MM.1S (cell line): ENCODE measurements at regions not wholly inside any gene's neighbourhood (a gene's known extent, or its start where the extent isn't known, plus 50 kb on each side); places are given as distances from the start of the nearest gene placed in this dataset.

Experiments used
- EZH2 ChIP-seq: fragments of 300-600 bp; sonication (generic); optimal IDR thresholded peaks from 2 replicates; pipeline ENCODE3; 2017; ENCODE audit warnings: low read depth, mild to moderate bottlenecking, antibody characterized with exemption, low read length, mixed read lengths
- EZH2phosphoT487 ChIP-seq: fragments of 300-600 bp; sonication (generic); IDR thresholded peaks from 2 replicates; pipeline ENCODE4 v1.6.1; 2018; ENCODE audit warnings: antibody characterized with exemption, low read length
- TF ChIP-seq, protein P1 (sequence below): fragments of 300-600 bp; sonication (generic); IDR thresholded peaks from 2 replicates; pipeline ENCODE4 v1.5.1; 2016; ENCODE audit warnings: antibody characterized with exemption, low read length, mixed read lengths

DNA sequence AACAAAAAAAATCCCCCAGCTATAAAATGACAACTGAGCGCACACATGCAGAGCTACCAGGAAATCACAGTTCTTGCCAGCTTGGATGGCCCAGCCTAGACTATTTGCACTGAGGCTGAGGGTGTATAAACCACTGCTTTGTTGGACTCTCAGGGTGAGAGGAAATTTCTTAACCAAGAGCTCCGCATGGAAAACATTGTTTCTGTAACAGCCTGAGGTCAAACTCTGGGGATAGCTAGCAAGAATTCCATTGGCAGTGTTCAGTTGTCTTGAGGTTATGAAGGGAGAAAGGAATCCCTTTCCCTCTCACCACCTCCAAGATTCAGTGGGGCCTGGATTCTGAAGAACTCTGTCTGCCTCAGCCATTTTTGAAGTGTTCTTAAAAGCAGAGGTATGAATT, 360.0 kb downstream of the OSTF1 start:
- TF ChIP-seq, protein P1, sequence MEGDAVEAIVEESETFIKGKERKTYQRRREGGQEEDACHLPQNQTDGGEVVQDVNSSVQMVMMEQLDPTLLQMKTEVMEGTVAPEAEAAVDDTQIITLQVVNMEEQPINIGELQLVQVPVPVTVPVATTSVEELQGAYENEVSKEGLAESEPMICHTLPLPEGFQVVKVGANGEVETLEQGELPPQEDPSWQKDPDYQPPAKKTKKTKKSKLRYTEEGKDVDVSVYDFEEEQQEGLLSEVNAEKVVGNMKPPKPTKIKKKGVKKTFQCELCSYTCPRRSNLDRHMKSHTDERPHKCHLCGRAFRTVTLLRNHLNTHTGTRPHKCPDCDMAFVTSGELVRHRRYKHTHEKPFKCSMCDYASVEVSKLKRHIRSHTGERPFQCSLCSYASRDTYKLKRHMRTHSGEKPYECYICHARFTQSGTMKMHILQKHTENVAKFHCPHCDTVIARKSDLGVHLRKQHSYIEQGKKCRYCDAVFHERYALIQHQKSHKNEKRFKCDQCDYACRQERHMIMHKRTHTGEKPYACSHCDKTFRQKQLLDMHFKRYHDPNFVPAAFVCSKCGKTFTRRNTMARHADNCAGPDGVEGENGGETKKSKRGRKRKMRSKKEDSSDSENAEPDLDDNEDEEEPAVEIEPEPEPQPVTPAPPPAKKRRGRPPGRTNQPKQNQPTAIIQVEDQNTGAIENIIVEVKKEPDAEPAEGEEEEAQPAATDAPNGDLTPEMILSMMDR: no peak
- no peak for TF ChIP-seq EZH2phosphoT487
- TF ChIP-seq EZH2: no peak
